ENCODE measurements at regions not wholly inside any gene's neighbourhood (a gene's known extent, or its start where the extent isn't known, plus 50 kb on each side); places are given as distances from the start of the nearest gene placed in this dataset.

DNA sequence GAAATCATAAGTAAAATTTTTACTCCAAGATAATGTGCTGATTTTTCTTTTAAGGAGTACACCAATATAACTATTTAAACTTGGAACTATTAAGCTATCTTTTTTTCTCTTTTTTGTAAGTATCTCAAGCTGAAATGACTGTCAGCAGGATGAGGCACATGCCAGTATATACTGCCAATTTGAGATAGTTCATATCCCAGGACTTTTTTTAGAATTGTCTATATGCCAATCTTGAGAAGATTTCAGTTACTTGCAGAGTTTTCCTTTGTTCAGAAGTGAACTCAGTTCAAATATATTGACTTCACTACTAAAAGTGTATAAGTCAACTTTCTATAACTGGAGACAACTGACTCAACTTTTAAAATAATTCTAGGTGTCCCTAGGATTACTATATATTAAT is 181.7 kb upstream of the ZNF717 start:
- in situ Hi-C loops (cut with HindIII; ENCODE audit: low pct_ligation_motif_present, low sequenced_read_pairs), result no loop called here
- no peak overlapping the region for H3K27ac ChIP-seq
- no peak overlapping the region for H3K4me3 ChIP-seq (ENCODE audit: low read depth, low read length)
- H3K27me3 ChIP-seq (replicated peaks), result no peaks in the 10 kb centered on the region
- DNase-seq, result no peak
- TF ChIP-seq, protein P1, sequence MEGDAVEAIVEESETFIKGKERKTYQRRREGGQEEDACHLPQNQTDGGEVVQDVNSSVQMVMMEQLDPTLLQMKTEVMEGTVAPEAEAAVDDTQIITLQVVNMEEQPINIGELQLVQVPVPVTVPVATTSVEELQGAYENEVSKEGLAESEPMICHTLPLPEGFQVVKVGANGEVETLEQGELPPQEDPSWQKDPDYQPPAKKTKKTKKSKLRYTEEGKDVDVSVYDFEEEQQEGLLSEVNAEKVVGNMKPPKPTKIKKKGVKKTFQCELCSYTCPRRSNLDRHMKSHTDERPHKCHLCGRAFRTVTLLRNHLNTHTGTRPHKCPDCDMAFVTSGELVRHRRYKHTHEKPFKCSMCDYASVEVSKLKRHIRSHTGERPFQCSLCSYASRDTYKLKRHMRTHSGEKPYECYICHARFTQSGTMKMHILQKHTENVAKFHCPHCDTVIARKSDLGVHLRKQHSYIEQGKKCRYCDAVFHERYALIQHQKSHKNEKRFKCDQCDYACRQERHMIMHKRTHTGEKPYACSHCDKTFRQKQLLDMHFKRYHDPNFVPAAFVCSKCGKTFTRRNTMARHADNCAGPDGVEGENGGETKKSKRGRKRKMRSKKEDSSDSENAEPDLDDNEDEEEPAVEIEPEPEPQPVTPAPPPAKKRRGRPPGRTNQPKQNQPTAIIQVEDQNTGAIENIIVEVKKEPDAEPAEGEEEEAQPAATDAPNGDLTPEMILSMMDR (IDR thresholded peaks at IDR 0.05; ENCODE audit: low read depth, low read length, missing control alignments), result no peak
- no peaks in the 10 kb centered on the region for H3K36me3 ChIP-seq (replicated peaks)

DNA sequence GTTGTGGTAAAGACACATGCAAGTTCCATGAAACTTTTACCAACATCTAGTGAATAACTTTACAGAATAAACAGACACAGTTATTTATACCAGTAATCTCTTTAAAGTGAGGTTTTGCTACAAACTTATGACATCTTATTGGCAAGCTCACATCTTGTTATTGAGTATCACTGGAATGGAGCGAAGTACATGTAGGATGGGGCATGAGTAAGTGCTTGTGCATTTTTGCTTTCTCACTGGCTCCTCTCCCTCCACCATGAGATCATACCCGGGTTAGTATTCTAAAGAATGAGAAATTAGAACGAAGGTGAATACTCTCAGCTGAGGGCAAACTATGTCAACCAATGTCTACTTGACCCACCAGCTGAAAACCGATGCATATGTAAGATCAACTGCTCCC is 193.3 kb upstream of the ZNF717 start:
- no peak overlapping the region for H3K27ac ChIP-seq
- H3K27me3 ChIP-seq (replicated peaks), result no peaks in the 10 kb centered on the region
- TF ChIP-seq, protein P1 (IDR thresholded peaks at IDR 0.05; ENCODE audit: low read depth, low read length, missing control alignments), result no peak
- H3K4me3 ChIP-seq (ENCODE audit: low read depth, low read length), result no peak overlapping the region
- no peaks in the 10 kb centered on the region for H3K36me3 ChIP-seq (replicated peaks)
- in situ Hi-C loops (cut with HindIII; ENCODE audit: low pct_ligation_motif_present, low sequenced_read_pairs), result no loop called here
- peak; percentile 4 for DNase-seq

DNA sequence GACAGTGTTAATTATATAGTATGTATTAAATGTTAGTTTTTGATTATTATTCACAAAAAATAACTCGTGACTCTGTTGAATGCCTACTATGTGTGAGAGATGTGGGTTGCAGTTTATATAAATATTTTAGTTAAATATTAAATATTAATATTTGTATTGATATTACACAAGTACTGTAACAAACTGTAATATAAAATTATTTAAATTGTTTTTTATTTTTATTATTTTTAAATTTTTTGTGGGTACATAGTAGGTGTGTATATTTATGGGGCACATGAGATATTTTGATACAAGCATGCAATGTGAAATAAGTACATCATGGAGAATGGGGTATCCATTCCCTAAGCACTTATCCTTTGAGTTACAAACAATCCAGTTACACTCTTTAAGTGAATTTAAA is 196.1 kb upstream of the ZNF717 start:
- Histone ChIP-seq H3K4me3 (ENCODE audit: low read depth, low read length) (no peak overlapping the region), H3K36me3 (replicated peaks) (no peaks in the 10 kb centered on the region), H3K27ac (no peak overlapping the region), H3K27me3 (replicated peaks) (no peaks in the 10 kb centered on the region)
- TF ChIP-seq, protein P1 (IDR thresholded peaks at IDR 0.05; ENCODE audit: low read depth, low read length, missing control alignments), result no peak
- in situ Hi-C loops (cut with HindIII; ENCODE audit: low pct_ligation_motif_present, low sequenced_read_pairs), result no loop called here
- no peak for DNase-seq

DNA sequence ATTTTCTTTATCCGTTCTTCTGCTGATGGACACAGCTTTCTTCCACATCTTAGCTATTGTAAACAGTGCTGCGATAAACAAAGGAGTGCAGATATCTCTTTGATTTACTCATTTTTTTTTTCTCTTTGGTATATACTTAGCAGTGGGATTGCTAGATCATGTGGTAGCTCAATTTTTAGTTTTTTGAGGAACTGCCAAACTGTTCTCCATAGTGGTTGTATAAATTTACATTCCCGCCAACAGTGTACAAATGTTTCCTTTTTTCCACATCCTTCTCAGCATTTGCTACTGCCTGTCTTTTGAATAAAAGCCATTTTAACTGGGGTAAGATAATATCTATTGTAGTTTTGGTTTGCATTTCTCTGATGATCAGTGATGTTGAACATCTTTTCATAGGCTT is 196.8 kb upstream of the ZNF717 start:
- H3K27me3 ChIP-seq (replicated peaks), result no peaks in the 10 kb centered on the region
- in situ Hi-C loops (cut with HindIII; ENCODE audit: low pct_ligation_motif_present, low sequenced_read_pairs), result no loop called here

DNA sequence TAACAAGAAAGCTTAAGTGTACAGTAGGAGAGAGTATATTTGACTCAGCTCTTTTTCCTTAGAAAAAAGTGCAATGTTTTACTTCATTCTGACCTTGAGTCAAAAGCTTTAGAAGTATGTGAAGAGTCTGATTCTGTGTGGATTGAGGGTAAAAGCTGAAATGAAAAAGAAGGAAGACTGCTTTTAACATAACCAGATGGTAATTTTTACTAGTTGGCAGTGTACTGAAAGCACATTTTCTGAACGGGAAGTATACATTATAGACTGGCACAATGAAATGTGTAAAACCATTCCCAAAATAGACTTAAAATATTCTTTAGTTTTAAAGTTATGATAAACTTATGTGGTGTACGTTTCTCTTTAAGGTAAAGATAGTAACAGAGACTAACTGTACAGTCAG is 197.8 kb upstream of the ZNF717 start:
- TF ChIP-seq, protein P1 (IDR thresholded peaks at IDR 0.05; ENCODE audit: low read depth, low read length, missing control alignments), result no peak
- H3K27ac ChIP-seq, result no peak overlapping the region
- in situ Hi-C loops (cut with HindIII; ENCODE audit: low pct_ligation_motif_present, low sequenced_read_pairs), result no loop called here
- no peaks in the 10 kb centered on the region for H3K27me3 ChIP-seq (replicated peaks)
- no peaks in the 10 kb centered on the region for H3K36me3 ChIP-seq (replicated peaks)
- no peak for DNase-seq
- H3K4me3 ChIP-seq (ENCODE audit: low read depth, low read length), result no peak overlapping the region

More for the DNA sequence above, 196.8 kb upstream of the ZNF717 start:
- no peak for DNase-seq
- TF ChIP-seq, protein P1 (IDR thresholded peaks at IDR 0.05; ENCODE audit: low read depth, low read length, missing control alignments), result no peak
- Histone ChIP-seq H3K4me3 (ENCODE audit: low read depth, low read length) (no peak overlapping the region), H3K36me3 (replicated peaks) (no peaks in the 10 kb centered on the region), H3K27ac (no peak overlapping the region)

DNA sequence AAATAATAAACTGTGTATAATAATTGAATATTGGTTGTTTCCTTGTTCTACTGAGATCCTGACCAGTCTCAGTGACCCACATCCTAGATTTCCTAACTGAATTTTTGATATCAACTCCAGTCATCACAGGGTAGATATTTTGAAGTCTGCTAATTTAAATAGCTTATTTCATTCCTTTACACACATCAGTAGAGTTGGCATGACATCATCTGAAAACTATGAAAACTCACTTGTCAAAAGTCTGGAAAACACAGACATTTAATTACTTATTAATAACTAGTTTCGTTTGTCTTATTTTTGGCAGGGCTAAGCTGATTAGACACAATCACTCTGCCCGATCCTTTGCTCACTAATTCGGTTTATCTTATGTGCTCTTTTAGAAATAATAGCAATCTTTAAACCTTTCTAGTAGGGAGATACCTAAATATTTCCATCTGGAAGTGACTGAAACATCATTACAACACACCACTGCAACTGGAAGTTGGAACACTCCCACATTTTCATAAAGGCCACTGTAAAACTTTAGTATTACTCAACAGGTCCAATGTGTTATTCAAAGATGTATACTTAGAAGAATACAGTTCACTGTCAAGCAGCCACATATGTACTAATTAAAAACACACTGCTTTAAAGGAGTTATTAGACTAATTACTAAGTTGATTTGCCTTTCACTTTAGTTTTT is 198.4 kb upstream of the ZNF717 start:
- Histone ChIP-seq H3K27me3 (replicated peaks) (no peaks in the 10 kb centered on the region), H3K27ac (no peak overlapping the region), H3K4me3 (ENCODE audit: low read depth, low read length) (no peak overlapping the region), H3K36me3 (replicated peaks) (no peaks in the 10 kb centered on the region)
- DNase-seq, result no peak
- TF ChIP-seq, protein P1 (IDR thresholded peaks at IDR 0.05; ENCODE audit: low read depth, low read length, missing control alignments), result no peak
- in situ Hi-C loops (cut with HindIII; ENCODE audit: low pct_ligation_motif_present, low sequenced_read_pairs), result no loop called here

All from brain microvascular endothelial cell (primary cell).